AG10803 (cell line): ENCODE measurements at regions not wholly inside any gene's neighbourhood (a gene's known extent, or its start where the extent isn't known, plus 50 kb on each side); places are given as distances from the start of the nearest gene placed in this dataset.
"Not testable (repeated sequence)": the region's sequence is repeated elsewhere in the genome, so short reads cannot be mapped to it uniquely, and the experiment has no call there.

Experiments used
- DNase-seq: peaks from one replicate; pipeline ENCODE4 v3.0.0; 2010; ENCODE audit warnings: low read depth
- H3K4me3 ChIP-seq: 2 replicates; pipeline ENCODE4 v1.5.1; 2011; ENCODE audit warnings: mild to moderate bottlenecking, low read length, control low read depth
- CTCF ChIP-seq: conservative IDR thresholded peaks from 2 replicates; pipeline ENCODE4 v1.5.1; 2011; ENCODE audit warnings: mild to moderate bottlenecking, low read length, control low read depth, inconsistent platforms

GRCh38 chr2:56985609-56986008 is 801.8 kb downstream of the CCDC85A start:
- H3K4me3 ChIP-seq = no peak overlapping the region
- TF ChIP-seq CTCF = no peak
- DNase-seq = no peak

GRCh38 chr2:57022496-57022895 is 838.7 kb downstream of the CCDC85A start:
- no peak for TF ChIP-seq CTCF
- H3K4me3 ChIP-seq = no peak overlapping the region
- DNase-seq = peak; percentile 19

GRCh38 chr2:57044931-57045635 is 861.3 kb downstream of the CCDC85A start:
- no peak for TF ChIP-seq CTCF
- no peak overlapping the region for H3K4me3 ChIP-seq
- no peak for DNase-seq

- TF ChIP-seq CTCF = no peak
- no peak for DNase-seq
- H3K4me3 ChIP-seq = no peak overlapping the region
Measured at GRCh38 chr2:57049273-57049672, 865.5 kb downstream of the CCDC85A start.

- DNase-seq = no peak
- no peak overlapping the region for H3K4me3 ChIP-seq
- no peak for TF ChIP-seq CTCF
Measured at GRCh38 chr2:57050007-57050406, 866.2 kb downstream of the CCDC85A start.

GRCh38 chr2:57066301-57066700 is 882.5 kb downstream of the CCDC85A start:
- DNase-seq = peak; percentile 4
- not testable (repeated sequence) for H3K4me3 ChIP-seq

GRCh38 chr2:57075226-57075625 is 891.4 kb downstream of the CCDC85A start:
- no peak for DNase-seq
- TF ChIP-seq CTCF = no peak
- no peak overlapping the region for H3K4me3 ChIP-seq

- H3K4me3 ChIP-seq = no peak overlapping the region
- TF ChIP-seq CTCF = no peak
- DNase-seq = no peak
Measured at GRCh38 chr2:57080035-57080434, 896.2 kb downstream of the CCDC85A start.
